ENCODE measurements at regions not wholly inside any gene's neighbourhood (a gene's known extent, or its start where the extent isn't known, plus 50 kb on each side); places are given as distances from the start of the nearest gene placed in this dataset.

DNA sequence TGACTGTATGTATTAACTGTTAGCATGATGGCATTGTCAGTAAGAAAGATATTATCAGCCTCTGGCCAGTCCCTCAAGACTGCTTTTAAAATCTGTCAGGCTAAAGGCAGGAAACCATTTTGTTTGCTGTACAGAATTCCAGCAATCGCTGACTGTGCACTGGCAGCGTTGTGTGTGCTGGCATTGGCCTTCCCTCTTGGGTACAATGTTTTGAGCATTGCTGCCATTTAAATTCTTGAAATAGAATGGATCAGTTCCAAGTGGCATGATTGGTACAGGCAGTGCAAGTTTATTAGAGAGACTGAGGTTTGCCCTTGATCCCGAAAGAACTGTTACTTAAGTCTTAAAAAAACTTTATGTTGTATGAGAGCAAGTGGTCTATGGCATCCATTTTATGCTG lies 788.7 kb downstream of the OTOL1 start:
- H3K27ac ChIP-seq (ENCODE audit: low read depth in 1 of 2, low read length in 2 of 2): no peak overlapping the region
- Mint-ChIP-seq H3K36me3 (ENCODE audit: low read depth) (no peaks in the 10 kb centered on the region), H3K4me1 (ENCODE audit: low read depth) (no peaks in the 10 kb centered on the region), H3K9me3 (peaks cover 6% of the 10 kb centered on the region), H3K4me3 (no peak overlapping the region), H3K27me3 (no peaks in the 10 kb centered on the region), H3K27ac (no peak overlapping the region)
- ChIA-PET CTCF (no interaction called here), POLR2A (no interaction called here)
- no peaks in the 10 kb centered on the region for H3K9me3 ChIP-seq (ENCODE audit: control insufficient read depth in 1 of 2, insufficient read depth in 1 of 2, low read length in 2 of 2)
- no peaks in the 10 kb centered on the region for H3K27me3 ChIP-seq (ENCODE audit: control insufficient read depth in 1 of 2, insufficient read depth in 2 of 2, low read length in 2 of 2)
- no peaks in the 10 kb centered on the region for H3K4me1 ChIP-seq (ENCODE audit: insufficient read depth, low read length)
- no peaks in the 10 kb centered on the region for H3K36me3 ChIP-seq (ENCODE audit: insufficient read depth, low read length)
- intact Hi-C loops (cut with DNase I, micrococcal nuclease): no loop called here
- no peak for TF ChIP-seq CTCF (IDR thresholded peaks at IDR 0.05)
- ATAC-seq (ENCODE audit: poor library complexity): no peak
- DNase-seq: no peak
- H3K4me3 ChIP-seq (ENCODE audit: low read length): no peak overlapping the region

- H3K4me3 Mint-ChIP-seq: no peak overlapping the region
- intact Hi-C loops (cut with DNase I, micrococcal nuclease): no loop called here
- POLR2A ChIA-PET: no interaction called here
- H3K4me3 ChIP-seq (ENCODE audit: low read length): no peak overlapping the region
- peaks cover 10% of the 10 kb centered on the region for H3K9me3 Mint-ChIP-seq
- no peaks in the 10 kb centered on the region for H3K36me3 ChIP-seq (ENCODE audit: insufficient read depth, low read length)
- no peaks in the 10 kb centered on the region for H3K4me1 ChIP-seq (ENCODE audit: insufficient read depth, low read length)
- H3K27me3 ChIP-seq (ENCODE audit: control insufficient read depth in 1 of 2, insufficient read depth in 2 of 2, low read length in 2 of 2): no peaks in the 10 kb centered on the region
- H3K4me1 Mint-ChIP-seq (ENCODE audit: low read depth): no peaks in the 10 kb centered on the region
- TF ChIP-seq CTCF (IDR thresholded peaks at IDR 0.05): no peak
- ATAC-seq (ENCODE audit: poor library complexity): no peak
- no peaks in the 10 kb centered on the region for H3K36me3 Mint-ChIP-seq (ENCODE audit: low read depth)
- no peak for DNase-seq
- no peaks in the 10 kb centered on the region for H3K27me3 Mint-ChIP-seq
- H3K27ac Mint-ChIP-seq: no peak overlapping the region
- peaks cover 0 to 5% of the 10 kb centered on the region in 2 experiments for H3K9me3 ChIP-seq (ENCODE audit: control insufficient read depth in 1 of 2, insufficient read depth in 1 of 2, low read length in 2 of 2)
- H3K27ac ChIP-seq (ENCODE audit: low read depth in 1 of 2, low read length in 2 of 2): no peak overlapping the region
- CTCF ChIA-PET: no interaction called here
These were observed 791.0 kb downstream of the OTOL1 start for GRCh38 chr3:162287600-162287999.

DNA sequence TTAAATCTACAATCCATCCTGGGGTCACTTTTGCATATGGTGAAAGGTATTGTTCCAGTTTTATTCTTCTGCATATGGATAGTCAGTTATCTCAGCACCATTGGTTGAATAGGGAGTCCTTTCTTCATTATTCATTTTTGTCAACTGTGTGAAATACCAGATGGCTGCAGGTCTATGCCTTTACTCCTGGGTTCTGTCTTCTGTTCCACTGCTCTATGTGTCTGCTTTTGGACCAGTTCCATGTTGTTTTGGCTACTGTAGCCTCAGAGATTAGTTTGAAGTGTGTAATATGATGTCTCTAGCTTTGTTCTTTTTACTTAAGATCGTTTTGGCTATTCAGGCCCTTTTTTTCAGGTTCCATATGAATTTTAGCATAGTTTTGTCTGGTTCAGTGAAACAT lies 795.8 kb downstream of the OTOL1 start:
- no peak overlapping the region for H3K27ac Mint-ChIP-seq

More for the DNA sequence above, 795.8 kb downstream of the OTOL1 start:
- Mint-ChIP-seq H3K9me3 (peaks cover 11% of the 10 kb centered on the region), H3K4me3 (no peak overlapping the region), H3K4me1 (ENCODE audit: low read depth) (no peaks in the 10 kb centered on the region), H3K36me3 (ENCODE audit: low read depth) (no peaks in the 10 kb centered on the region), H3K27me3 (no peaks in the 10 kb centered on the region)
- no peak for ATAC-seq (ENCODE audit: poor library complexity)
- POLR2A ChIA-PET: no interaction called here
- DNase-seq: no peak
- CTCF ChIA-PET: no interaction called here
- Histone ChIP-seq H3K4me3 (ENCODE audit: low read length) (no peak overlapping the region), H3K27ac (ENCODE audit: low read depth in 1 of 2, low read length in 2 of 2) (no peak overlapping the region), H3K27me3 (ENCODE audit: control insufficient read depth in 1 of 2, insufficient read depth in 2 of 2, low read length in 2 of 2) (no peaks in the 10 kb centered on the region), H3K36me3 (ENCODE audit: insufficient read depth, low read length) (no peaks in the 10 kb centered on the region), H3K4me1 (ENCODE audit: insufficient read depth, low read length) (no peaks in the 10 kb centered on the region), H3K9me3 (ENCODE audit: control insufficient read depth in 1 of 2, insufficient read depth in 1 of 2, low read length in 2 of 2) (peaks cover 0 to 5% of the 10 kb centered on the region in 2 experiments)
- intact Hi-C loops (cut with DNase I, micrococcal nuclease): no loop called here
- TF ChIP-seq CTCF (IDR thresholded peaks at IDR 0.05): no peak

Measured in CD4-positive, alpha-beta T cell (primary cell).